ENCODE measurements at regions not wholly inside any gene's neighbourhood (a gene's known extent, or its start where the extent isn't known, plus 50 kb on each side); places are given as distances from the start of the nearest gene placed in this dataset.

GRCh38 chr10:31594347-31594873, 275.4 kb downstream of the ZEB1 start:
- no peak for TF ChIP-seq EZH2 (IDR thresholded peaks at IDR 0.05; ENCODE audit: borderline replicate concordance)
- TF ChIP-seq CTCF (IDR thresholded peaks at IDR 0.05; ENCODE audit: poor library complexity): no peak

Measured in hepatocyte (in vitro differentiated cells).